T-helper 17 cell (primary cell): ENCODE measurements at regions not wholly inside any gene's neighbourhood (a gene's known extent, or its start where the extent isn't known, plus 50 kb on each side); places are given as distances from the start of the nearest gene placed in this dataset.
"Not testable (repeated sequence)": the region's sequence is repeated elsewhere in the genome, so short reads cannot be mapped to it uniquely, and the experiment has no call there.

Experiments used
- ATAC-seq: fragments of 150-1000 bp; cut with Tn5 transposase; 2 replicates; pipeline ENCODE4 v1.10.0; 2021; ENCODE audit warnings: mild to moderate bottlenecking, moderate library complexity
- DNase-seq, 3 donors: peaks; one replicate each; pipeline versions ENCODE4 v3.0.0 to v3.0.0-alpha.2; 2020 to 2021
- H3K9me3 ChIP-seq: one replicate; pipeline ENCODE4 v1.7.0; 2013; ENCODE audit warnings: low read length, mild to moderate bottlenecking; ENCODE audit not compliant: control insufficient read depth, poor library complexity, severe bottlenecking
- H3K27ac Mint-ChIP-seq: one replicate; pipeline ENCODE4 v1.8.0; 2022; ENCODE audit warnings: mild to moderate bottlenecking, moderate library complexity, mixed read lengths
- H3K27me3 Mint-ChIP-seq: one replicate; pipeline ENCODE4 v1.8.0; 2022; ENCODE audit warnings: mixed read lengths
- H3K36me3 Mint-ChIP-seq: one replicate; pipeline ENCODE4 v1.8.0; 2022; ENCODE audit warnings: low read depth, mixed read lengths
- H3K4me1 Mint-ChIP-seq: one replicate; pipeline ENCODE4 v1.8.0; 2022; ENCODE audit warnings: mild to moderate bottlenecking, mixed read lengths
- H3K4me3 Mint-ChIP-seq: one replicate; pipeline ENCODE4 v1.8.0; 2022; ENCODE audit warnings: mild to moderate bottlenecking, moderate library complexity, mixed read lengths

GRCh38 chr18:59848002-59848401 is 51.8 kb upstream of the PMAIP1 start:
- no peak for ATAC-seq
- no peak for DNase-seq
- no peak overlapping the region for H3K27ac Mint-ChIP-seq

GRCh38 chr18:59847491-59847846 is 52.3 kb upstream of the PMAIP1 start:
- not testable (repeated sequence) for H3K4me3 Mint-ChIP-seq, H3K9me3 ChIP-seq, H3K27me3 Mint-ChIP-seq, H3K4me1 Mint-ChIP-seq, DNase-seq, H3K36me3 Mint-ChIP-seq, ATAC-seq
- peak overlapping the region; percentile 27 for H3K27ac Mint-ChIP-seq

More at GRCh38 chr18:59848002-59848401, 51.8 kb upstream of the PMAIP1 start:
- Mint-ChIP-seq H3K27me3 (no peaks in the 10 kb centered on the region), H3K4me1 (peaks cover 9% of the 10 kb centered on the region), H3K4me3 (no peak overlapping the region), H3K36me3 (no peaks in the 10 kb centered on the region)
- no peaks in the 10 kb centered on the region for H3K9me3 ChIP-seq

GRCh38 chr18:59846814-59847490 is 52.8 kb upstream of the PMAIP1 start:
- ATAC-seq (peak; percentile 60), DNase-seq (no peak)
- peaks cover 9% of the 10 kb centered on the region for H3K4me1 Mint-ChIP-seq
- no peak overlapping the region for H3K4me3 Mint-ChIP-seq
- H3K27me3 Mint-ChIP-seq: peaks cover 9% of the 10 kb centered on the region
- no peaks in the 10 kb centered on the region for H3K9me3 ChIP-seq
- H3K36me3 Mint-ChIP-seq: no peaks in the 10 kb centered on the region
- H3K27ac Mint-ChIP-seq: peak overlapping the region; percentile 27

GRCh38 chr18:59842947-59843346 is 56.8 kb upstream of the PMAIP1 start:
- H3K36me3 Mint-ChIP-seq: no peaks in the 10 kb centered on the region
- no peak overlapping the region for H3K4me3 Mint-ChIP-seq
- H3K27ac Mint-ChIP-seq: no peak overlapping the region
- no peak for ATAC-seq
- peaks cover 27% of the 10 kb centered on the region for H3K27me3 Mint-ChIP-seq
- H3K9me3 ChIP-seq: no peaks in the 10 kb centered on the region
- H3K4me1 Mint-ChIP-seq: peaks cover 13% of the 10 kb centered on the region
- no peak for DNase-seq

- no peaks in the 10 kb centered on the region for H3K9me3 ChIP-seq
- DNase-seq (no peak), ATAC-seq (no peak)
- Mint-ChIP-seq H3K27me3 (peaks cover 34% of the 10 kb centered on the region), H3K4me1 (peaks cover 5% of the 10 kb centered on the region), H3K36me3 (no peaks in the 10 kb centered on the region), H3K27ac (peak overlapping the region; percentile 49), H3K4me3 (no peak overlapping the region)
Measured at GRCh38 chr18:59839931-59840685, 59.7 kb upstream of the PMAIP1 start.

- Mint-ChIP-seq H3K27ac (peak overlapping the region; percentile 49), H3K27me3 (peaks cover 35% of the 10 kb centered on the region), H3K4me3 (no peak overlapping the region), H3K36me3 (no peaks in the 10 kb centered on the region), H3K4me1 (peaks cover 5% of the 10 kb centered on the region)
- no peak for ATAC-seq
- DNase-seq: no peak
- H3K9me3 ChIP-seq: no peaks in the 10 kb centered on the region
Measured at GRCh38 chr18:59839246-59839645, 60.5 kb upstream of the PMAIP1 start.

- DNase-seq: peak in 2 of 3 donors; percentile 10 to 11
Measured at GRCh38 chr18:59837586-59837985, 62.2 kb upstream of the PMAIP1 start.

GRCh38 chr18:59835605-59836379 is 64.0 kb upstream of the PMAIP1 start:
- DNase-seq (no peak), ATAC-seq (no peak)
- H3K27me3 Mint-ChIP-seq: peaks cover 35% of the 10 kb centered on the region
- peak overlapping the region; percentile 9 for H3K27ac Mint-ChIP-seq
- H3K36me3 Mint-ChIP-seq: no peaks in the 10 kb centered on the region
- peaks cover 5% of the 10 kb centered on the region for H3K4me1 Mint-ChIP-seq
- H3K9me3 ChIP-seq: no peaks in the 10 kb centered on the region
- H3K4me3 Mint-ChIP-seq: no peak overlapping the region

More at GRCh38 chr18:59837586-59837985, 62.2 kb upstream of the PMAIP1 start:
- no peak overlapping the region for H3K4me3 Mint-ChIP-seq
- no peaks in the 10 kb centered on the region for H3K36me3 Mint-ChIP-seq
- peaks cover 36% of the 10 kb centered on the region for H3K27me3 Mint-ChIP-seq
- peak; percentile 60 for ATAC-seq
- no peaks in the 10 kb centered on the region for H3K9me3 ChIP-seq
- H3K27ac Mint-ChIP-seq: no peak overlapping the region
- H3K4me1 Mint-ChIP-seq: peaks cover 5% of the 10 kb centered on the region

GRCh38 chr18:59834267-59834666 is 65.5 kb upstream of the PMAIP1 start:
- no peak for ATAC-seq
- H3K27ac Mint-ChIP-seq: no peak overlapping the region

GRCh38 chr18:59833785-59834184 is 66.0 kb upstream of the PMAIP1 start:
- no peak overlapping the region for H3K4me3 Mint-ChIP-seq
- H3K27me3 Mint-ChIP-seq: peaks cover 33% of the 10 kb centered on the region
- H3K9me3 ChIP-seq: no peaks in the 10 kb centered on the region
- no peaks in the 10 kb centered on the region for H3K36me3 Mint-ChIP-seq
- no peak overlapping the region for H3K27ac Mint-ChIP-seq
- H3K4me1 Mint-ChIP-seq: no peaks in the 10 kb centered on the region
- ATAC-seq (no peak), DNase-seq (no peak)

More at GRCh38 chr18:59834267-59834666, 65.5 kb upstream of the PMAIP1 start:
- Mint-ChIP-seq H3K4me3 (no peak overlapping the region), H3K36me3 (no peaks in the 10 kb centered on the region), H3K27me3 (peaks cover 31% of the 10 kb centered on the region), H3K4me1 (no peaks in the 10 kb centered on the region)
- H3K9me3 ChIP-seq: no peaks in the 10 kb centered on the region
- DNase-seq: no peak

GRCh38 chr18:59823596-59824195 is 76.1 kb upstream of the PMAIP1 start:
- Mint-ChIP-seq H3K36me3 (no peaks in the 10 kb centered on the region), H3K27me3 (peaks cover 37% of the 10 kb centered on the region), H3K4me1 (no peaks in the 10 kb centered on the region), H3K4me3 (no peak overlapping the region), H3K27ac (no peak overlapping the region)
- ATAC-seq (no peak), DNase-seq (no peak)
- H3K9me3 ChIP-seq: no peaks in the 10 kb centered on the region

- H3K9me3 ChIP-seq: no peaks in the 10 kb centered on the region
- H3K4me1 Mint-ChIP-seq: no peaks in the 10 kb centered on the region
- no peak overlapping the region for H3K27ac Mint-ChIP-seq
- H3K27me3 Mint-ChIP-seq: peaks cover 37% of the 10 kb centered on the region
- DNase-seq (no peak), ATAC-seq (no peak)
- H3K36me3 Mint-ChIP-seq: no peaks in the 10 kb centered on the region
- H3K4me3 Mint-ChIP-seq: no peak overlapping the region
Measured at GRCh38 chr18:59822612-59823550, 76.9 kb upstream of the PMAIP1 start.
